HepG2 (cell line): ENCODE measurements at regions not wholly inside any gene's neighbourhood (a gene's known extent, or its start where the extent isn't known, plus 50 kb on each side); places are given as distances from the start of the nearest gene placed in this dataset.

Experiments used
- ATM ChIP-seq: fragments of 450-650 bp; IDR thresholded peaks from 2 replicates; pipeline ENCODE4 v1.7.1; 2017; ENCODE audit warnings: mild to moderate bottlenecking, borderline replicate concordance
- CAMTA2 ChIP-seq: sonication (generic); formaldehyde crosslinking; IDR thresholded peaks from 2 replicates; pipeline ENCODE4 v1.4.0; 2020; ENCODE audit warnings: mild to moderate bottlenecking, missing genetic modification reagents, borderline replicate concordance
- CC2D1A ChIP-seq: sonication (generic); formaldehyde crosslinking; IDR thresholded peaks from 2 replicates; pipeline ENCODE4 v1.8.1; 2023; ENCODE audit warnings: mild to moderate bottlenecking, missing genetic modification reagents
- ELF3 ChIP-seq: IDR thresholded peaks from 2 replicates; pipeline ENCODE4 v1.6.1; 2016; ENCODE audit warnings: missing genetic modification reagents, missing compliant biosample characterization
- ESRRA ChIP-seq: sonication (generic); formaldehyde crosslinking; IDR thresholded peaks from 2 replicates; pipeline ENCODE4 v1.5.1; 2020; ENCODE audit warnings: mild to moderate bottlenecking, low read depth, missing genetic modification reagents
- IKZF4 ChIP-seq: sonication (generic); formaldehyde crosslinking; IDR thresholded peaks from 2 replicates; pipeline ENCODE4 v1.5.1; 2020; ENCODE audit warnings: borderline replicate concordance, mild to moderate bottlenecking, low read depth, missing genetic modification reagents; ENCODE audit errors: not compliant biosample characterization
- ISL2 ChIP-seq: sonication (generic); formaldehyde crosslinking; IDR thresholded peaks from 2 replicates; pipeline ENCODE4 v1.5.0; 2020; ENCODE audit warnings: missing genetic modification reagents
- KLF11 ChIP-seq: IDR thresholded peaks from 2 replicates; pipeline ENCODE4 v1.6.1; 2016; ENCODE audit warnings: missing compliant biosample characterization
- MAFF ChIP-seq: IDR thresholded peaks from 2 replicates; pipeline ENCODE4 v1.6.1; 2011; ENCODE audit warnings: low read depth, low read length, improper control_type of control experiment
- MED1 ChIP-seq: sonication (generic); formaldehyde crosslinking; IDR thresholded peaks from 2 replicates; pipeline ENCODE4 v1.4.0; 2020; ENCODE audit warnings: missing genetic modification reagents
- NFYB ChIP-seq: sonication (generic); formaldehyde crosslinking; IDR thresholded peaks from 2 replicates; pipeline ENCODE4 v1.4.0; 2020; ENCODE audit warnings: missing genetic modification reagents
- REPIN1 ChIP-seq: sonication (generic); formaldehyde crosslinking; IDR thresholded peaks from 2 replicates; pipeline ENCODE4 v1.8.0; 2022; ENCODE audit warnings: missing genetic modification reagents, low read depth, mild to moderate bottlenecking, borderline replicate concordance
- SNAI1 ChIP-seq: sonication (generic); formaldehyde crosslinking; IDR thresholded peaks from 2 replicates; pipeline ENCODE4 v1.5.0; 2020; ENCODE audit warnings: mild to moderate bottlenecking, missing genetic modification reagents, borderline replicate concordance
- ZFAT ChIP-seq: sonication (generic); formaldehyde crosslinking; conservative IDR thresholded peaks from 2 replicates; pipeline ENCODE4 v1.8.1; 2023; ENCODE audit warnings: missing genetic modification reagents, inconsistent platforms
- ZNF101 ChIP-seq: sonication (generic); formaldehyde crosslinking; IDR thresholded peaks from 2 replicates; pipeline ENCODE4 v1.4.0; 2020; ENCODE audit warnings: mild to moderate bottlenecking, low read depth, missing genetic modification reagents, borderline replicate concordance
- ZNF354B ChIP-seq: sonication (generic); formaldehyde crosslinking; IDR thresholded peaks from 2 replicates; pipeline ENCODE4 v1.8.0; 2022; ENCODE audit warnings: mild to moderate bottlenecking, missing genetic modification reagents
- ZNF569 ChIP-seq: sonication (generic); formaldehyde crosslinking; IDR thresholded peaks from 2 replicates; pipeline ENCODE4 v1.5.0; 2020; ENCODE audit warnings: mild to moderate bottlenecking, missing genetic modification reagents, moderate library complexity, borderline replicate concordance
- ZNF598 ChIP-seq: sonication (generic); formaldehyde crosslinking; IDR thresholded peaks from 2 replicates; pipeline ENCODE4 v1.5.1; 2020; ENCODE audit warnings: mild to moderate bottlenecking, missing genetic modification reagents, borderline replicate concordance
- ZNF687 ChIP-seq: sonication (generic); formaldehyde crosslinking; IDR thresholded peaks from 2 replicates; pipeline ENCODE4 v1.5.1; 2020; ENCODE audit warnings: mild to moderate bottlenecking, missing genetic modification reagents, moderate library complexity
- ZNF746 ChIP-seq: sonication (generic); formaldehyde crosslinking; IDR thresholded peaks from 2 replicates; pipeline ENCODE4 v1.8.0; 2022; ENCODE audit warnings: mild to moderate bottlenecking, missing genetic modification reagents
- ZNF776 ChIP-seq: sonication (generic); formaldehyde crosslinking; IDR thresholded peaks from 2 replicates; pipeline ENCODE4 v1.4.0; 2020; ENCODE audit warnings: mild to moderate bottlenecking, missing genetic modification reagents
- TF ChIP-seq, protein P1 (sequence below): sonication (generic); formaldehyde crosslinking; IDR thresholded peaks from 2 replicates; pipeline ENCODE4 v1.4.0; 2020; ENCODE audit warnings: mild to moderate bottlenecking, missing genetic modification reagents
- TF ChIP-seq, protein P2 (sequence below): sonication (generic); formaldehyde crosslinking; IDR thresholded peaks from 2 replicates; pipeline ENCODE4 v1.5.0; 2020; ENCODE audit warnings: missing genetic modification reagents
- TF ChIP-seq, protein P3 (sequence below): sonication (generic); IDR thresholded peaks from 2 replicates; pipeline ENCODE4 v1.6.1; 2016; ENCODE audit warnings: low read depth, borderline replicate concordance

DNA sequence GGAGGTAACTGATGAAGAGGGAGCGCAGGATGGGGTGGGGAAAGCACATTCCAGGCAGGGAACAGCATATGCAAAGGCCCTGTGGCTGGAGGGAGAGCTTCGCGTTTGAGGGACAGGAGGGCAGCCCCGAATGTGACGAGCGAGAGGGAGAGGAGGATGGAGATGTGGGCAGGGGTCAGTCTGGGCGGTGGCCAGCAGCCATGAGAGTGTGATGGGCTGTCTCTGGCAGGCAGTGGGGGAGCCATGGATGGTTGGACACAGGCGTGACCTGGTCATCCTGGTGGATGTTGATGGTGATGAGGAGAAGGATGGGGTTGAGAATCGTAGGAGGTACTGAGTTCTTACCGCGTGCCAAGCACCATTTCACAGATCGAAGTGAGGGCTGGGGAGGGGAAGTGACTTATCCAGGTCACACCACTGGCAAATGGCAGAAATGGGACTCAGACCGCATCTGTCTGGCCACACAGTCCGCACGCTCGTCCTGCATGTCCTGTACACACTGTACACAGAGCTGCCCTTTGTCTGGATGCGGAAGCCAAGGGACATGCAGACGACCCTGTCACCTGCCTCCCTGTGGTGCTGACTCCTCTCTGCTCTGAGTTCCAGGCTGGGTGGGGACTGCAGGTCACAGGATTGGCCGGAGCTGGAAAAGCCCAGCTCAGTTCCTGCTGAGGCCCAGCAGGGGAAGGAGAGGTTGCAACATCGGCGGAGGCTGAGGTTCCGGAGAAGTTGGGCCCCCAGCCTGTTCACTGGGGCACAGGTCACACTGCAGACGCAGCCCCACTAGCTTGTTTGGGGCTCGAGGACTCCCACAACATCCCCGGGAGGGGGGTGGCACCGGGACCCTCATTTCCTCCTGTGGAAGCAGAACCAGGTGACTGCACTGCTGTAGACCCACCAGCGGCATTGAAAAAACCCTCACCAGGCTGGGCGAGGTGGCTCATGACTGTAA, 165.6 kb upstream of the IER5L start (continued):
- TF ChIP-seq NFYB (CRISPR knock-in tag) (no peak), ZNF598 (CRISPR knock-in tag) (peak; percentile 80), ZNF101 (CRISPR knock-in tag) (no peak; the same call in 1 of the 2 replicates), CC2D1A (CRISPR knock-in tag) (0 out of 2 replicates have a peak, but pooled peaks have one; percentile 87), ATM (no peak), ISL2 (CRISPR knock-in tag) (peak; percentile 82), ZNF687 (CRISPR knock-in tag) (peak; percentile 100), SNAI1 (CRISPR knock-in tag) (0 out of 2 replicates have a peak, but pooled peaks have one; percentile 84), ZNF354B (CRISPR knock-in tag) (0 out of 2 replicates have a peak, but pooled peaks have one; percentile 6), ZFAT (CRISPR knock-in tag) (no peak), KLF11 (CRISPR knock-in tag) (peak; percentile 88; the same call in 1 of the 2 replicates), MED1 (CRISPR knock-in tag) (peak; percentile 99), ZNF569 (no peak), ESRRA (CRISPR knock-in tag) (peak; percentile 93), MAFF (no peak; the same call in 1 of the 2 replicates), ZNF776 (CRISPR knock-in tag) (peak; percentile 77), CAMTA2 (CRISPR knock-in tag) (no peak), ZNF746 (CRISPR knock-in tag) (peak; percentile 99), ELF3 (CRISPR knock-in tag) (peak; percentile 100), IKZF4 (CRISPR knock-in tag) (peak; percentile 53), REPIN1 (CRISPR knock-in tag) (no peak; the same call in 1 of the 2 replicates)
- TF ChIP-seq, protein P1, sequence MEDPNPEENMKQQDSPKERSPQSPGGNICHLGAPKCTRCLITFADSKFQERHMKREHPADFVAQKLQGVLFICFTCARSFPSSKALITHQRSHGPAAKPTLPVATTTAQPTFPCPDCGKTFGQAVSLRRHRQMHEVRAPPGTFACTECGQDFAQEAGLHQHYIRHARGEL, result 0 out of 2 replicates have a peak, but pooled peaks have one; percentile 50
- TF ChIP-seq, protein P2, sequence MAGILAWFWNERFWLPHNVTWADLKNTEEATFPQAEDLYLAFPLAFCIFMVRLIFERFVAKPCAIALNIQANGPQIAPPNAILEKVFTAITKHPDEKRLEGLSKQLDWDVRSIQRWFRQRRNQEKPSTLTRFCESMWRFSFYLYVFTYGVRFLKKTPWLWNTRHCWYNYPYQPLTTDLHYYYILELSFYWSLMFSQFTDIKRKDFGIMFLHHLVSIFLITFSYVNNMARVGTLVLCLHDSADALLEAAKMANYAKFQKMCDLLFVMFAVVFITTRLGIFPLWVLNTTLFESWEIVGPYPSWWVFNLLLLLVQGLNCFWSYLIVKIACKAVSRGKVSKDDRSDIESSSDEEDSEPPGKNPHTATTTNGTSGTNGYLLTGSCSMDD (CRISPR knock-in tag), result no peak
- TF ChIP-seq, protein P3, sequence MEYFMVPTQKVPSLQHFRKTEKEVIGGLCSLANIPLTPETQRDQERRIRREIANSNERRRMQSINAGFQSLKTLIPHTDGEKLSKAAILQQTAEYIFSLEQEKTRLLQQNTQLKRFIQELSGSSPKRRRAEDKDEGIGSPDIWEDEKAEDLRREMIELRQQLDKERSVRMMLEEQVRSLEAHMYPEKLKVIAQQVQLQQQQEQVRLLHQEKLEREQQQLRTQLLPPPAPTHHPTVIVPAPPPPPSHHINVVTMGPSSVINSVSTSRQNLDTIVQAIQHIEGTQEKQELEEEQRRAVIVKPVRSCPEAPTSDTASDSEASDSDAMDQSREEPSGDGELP, result peak; percentile 90
